ENCODE measurements at regions not wholly inside any gene's neighbourhood (a gene's known extent, or its start where the extent isn't known, plus 50 kb on each side); places are given as distances from the start of the nearest gene placed in this dataset.

DNA sequence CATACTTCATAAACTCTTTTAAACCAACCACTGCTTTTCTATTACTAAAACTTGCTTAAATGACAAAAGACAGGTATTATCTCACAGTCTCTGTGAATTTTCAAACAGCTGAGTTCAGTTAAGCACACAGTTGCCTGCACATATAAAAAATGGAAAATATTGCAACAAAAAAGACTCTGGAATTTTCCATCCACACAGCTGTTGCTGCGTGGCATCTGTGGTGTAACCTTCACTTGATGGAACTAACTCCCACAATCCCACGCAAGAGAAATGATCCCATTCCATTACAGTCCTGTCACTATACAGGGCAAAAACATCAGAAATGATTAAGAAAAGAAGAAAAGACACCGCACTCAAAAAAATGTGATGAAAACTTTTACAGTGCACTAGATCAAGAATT is 149.8 kb upstream of the TBL1X start:
- Histone ChIP-seq H3K9me2 (ENCODE audit: insufficient read depth, low read length) (no peaks in the 10 kb centered on the region), H3K27me3 (ENCODE audit: insufficient read depth, low read depth, low read length) (no peaks in the 10 kb centered on the region), H3K36me3 (ENCODE audit: insufficient read depth, low read length) (no peaks in the 10 kb centered on the region), H4K20me1 (ENCODE audit: insufficient read depth) (no peaks in the 10 kb centered on the region), H3K9me3 (ENCODE audit: low read length) (no peaks in the 10 kb centered on the region), H3K4me3 (ENCODE audit: low read length) (no peak overlapping the region), H3F3A (ENCODE audit: insufficient read depth, low read length, poor library complexity, severe bottlenecking) (no peaks in the 10 kb centered on the region), H3K79me2 (replicated peaks; ENCODE audit: insufficient read depth, low read length) (no peaks in the 10 kb centered on the region), H3K4me2 (ENCODE audit: low read length) (no peak overlapping the region), H3K9ac (ENCODE audit: low read length) (no peak overlapping the region), H2AFZ (ENCODE audit: low read depth, low read length) (no peak overlapping the region), H3K27ac (ENCODE audit: low read length) (no peak overlapping the region)
- TF ChIP-seq MXI1 (conservative IDR thresholded peaks at IDR 0.05; ENCODE audit: poor library complexity, severe bottlenecking): no peak
- no peak for TF ChIP-seq POLR2AphosphoS5 (IDR thresholded peaks at IDR 0.05)
- TF ChIP-seq, protein P1, sequence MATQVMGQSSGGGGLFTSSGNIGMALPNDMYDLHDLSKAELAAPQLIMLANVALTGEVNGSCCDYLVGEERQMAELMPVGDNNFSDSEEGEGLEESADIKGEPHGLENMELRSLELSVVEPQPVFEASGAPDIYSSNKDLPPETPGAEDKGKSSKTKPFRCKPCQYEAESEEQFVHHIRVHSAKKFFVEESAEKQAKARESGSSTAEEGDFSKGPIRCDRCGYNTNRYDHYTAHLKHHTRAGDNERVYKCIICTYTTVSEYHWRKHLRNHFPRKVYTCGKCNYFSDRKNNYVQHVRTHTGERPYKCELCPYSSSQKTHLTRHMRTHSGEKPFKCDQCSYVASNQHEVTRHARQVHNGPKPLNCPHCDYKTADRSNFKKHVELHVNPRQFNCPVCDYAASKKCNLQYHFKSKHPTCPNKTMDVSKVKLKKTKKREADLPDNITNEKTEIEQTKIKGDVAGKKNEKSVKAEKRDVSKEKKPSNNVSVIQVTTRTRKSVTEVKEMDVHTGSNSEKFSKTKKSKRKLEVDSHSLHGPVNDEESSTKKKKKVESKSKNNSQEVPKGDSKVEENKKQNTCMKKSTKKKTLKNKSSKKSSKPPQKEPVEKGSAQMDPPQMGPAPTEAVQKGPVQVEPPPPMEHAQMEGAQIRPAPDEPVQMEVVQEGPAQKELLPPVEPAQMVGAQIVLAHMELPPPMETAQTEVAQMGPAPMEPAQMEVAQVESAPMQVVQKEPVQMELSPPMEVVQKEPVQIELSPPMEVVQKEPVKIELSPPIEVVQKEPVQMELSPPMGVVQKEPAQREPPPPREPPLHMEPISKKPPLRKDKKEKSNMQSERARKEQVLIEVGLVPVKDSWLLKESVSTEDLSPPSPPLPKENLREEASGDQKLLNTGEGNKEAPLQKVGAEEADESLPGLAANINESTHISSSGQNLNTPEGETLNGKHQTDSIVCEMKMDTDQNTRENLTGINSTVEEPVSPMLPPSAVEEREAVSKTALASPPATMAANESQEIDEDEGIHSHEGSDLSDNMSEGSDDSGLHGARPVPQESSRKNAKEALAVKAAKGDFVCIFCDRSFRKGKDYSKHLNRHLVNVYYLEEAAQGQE (IDR thresholded peaks at IDR 0.05; ENCODE audit: borderline replicate concordance): no peak
- TF ChIP-seq SMC3 (conservative IDR thresholded peaks at IDR 0.05; ENCODE audit: poor library complexity): no peak
- no peak for TF ChIP-seq RAD21 (conservative IDR thresholded peaks at IDR 0.05)

GRCh38 chrX:9316096-9316495 is 148.8 kb upstream of the TBL1X start:
- Histone ChIP-seq H4K20me1 (ENCODE audit: insufficient read depth) (no peaks in the 10 kb centered on the region), H3K27me3 (ENCODE audit: insufficient read depth, low read depth, low read length) (no peaks in the 10 kb centered on the region), H2AFZ (ENCODE audit: low read depth, low read length) (no peak overlapping the region), H3K79me2 (replicated peaks; ENCODE audit: insufficient read depth, low read length) (no peaks in the 10 kb centered on the region), H3K9me3 (ENCODE audit: low read length) (no peaks in the 10 kb centered on the region), H3K36me3 (ENCODE audit: insufficient read depth, low read length) (no peaks in the 10 kb centered on the region), H3K4me3 (ENCODE audit: low read length) (no peak overlapping the region), H3K9me2 (ENCODE audit: insufficient read depth, low read length) (no peaks in the 10 kb centered on the region), H3F3A (ENCODE audit: insufficient read depth, low read length, poor library complexity, severe bottlenecking) (no peaks in the 10 kb centered on the region), H3K4me2 (ENCODE audit: low read length) (no peak overlapping the region), H3K27ac (ENCODE audit: low read length) (no peak overlapping the region), H3K9ac (ENCODE audit: low read length) (no peak overlapping the region)
- TF ChIP-seq, protein P2, sequence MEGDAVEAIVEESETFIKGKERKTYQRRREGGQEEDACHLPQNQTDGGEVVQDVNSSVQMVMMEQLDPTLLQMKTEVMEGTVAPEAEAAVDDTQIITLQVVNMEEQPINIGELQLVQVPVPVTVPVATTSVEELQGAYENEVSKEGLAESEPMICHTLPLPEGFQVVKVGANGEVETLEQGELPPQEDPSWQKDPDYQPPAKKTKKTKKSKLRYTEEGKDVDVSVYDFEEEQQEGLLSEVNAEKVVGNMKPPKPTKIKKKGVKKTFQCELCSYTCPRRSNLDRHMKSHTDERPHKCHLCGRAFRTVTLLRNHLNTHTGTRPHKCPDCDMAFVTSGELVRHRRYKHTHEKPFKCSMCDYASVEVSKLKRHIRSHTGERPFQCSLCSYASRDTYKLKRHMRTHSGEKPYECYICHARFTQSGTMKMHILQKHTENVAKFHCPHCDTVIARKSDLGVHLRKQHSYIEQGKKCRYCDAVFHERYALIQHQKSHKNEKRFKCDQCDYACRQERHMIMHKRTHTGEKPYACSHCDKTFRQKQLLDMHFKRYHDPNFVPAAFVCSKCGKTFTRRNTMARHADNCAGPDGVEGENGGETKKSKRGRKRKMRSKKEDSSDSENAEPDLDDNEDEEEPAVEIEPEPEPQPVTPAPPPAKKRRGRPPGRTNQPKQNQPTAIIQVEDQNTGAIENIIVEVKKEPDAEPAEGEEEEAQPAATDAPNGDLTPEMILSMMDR (IDR thresholded peaks at IDR 0.05; ENCODE audit: poor library complexity, severe bottlenecking): no peak
- TF ChIP-seq EZH2 (IDR thresholded peaks at IDR 0.05; ENCODE audit: borderline replicate concordance, insufficient read depth, low read length, poor library complexity, severe bottlenecking): no peak
- TF ChIP-seq MXI1 (conservative IDR thresholded peaks at IDR 0.05; ENCODE audit: poor library complexity, severe bottlenecking): no peak
- TF ChIP-seq EP300 (conservative IDR thresholded peaks at IDR 0.05; ENCODE audit: poor library complexity, severe bottlenecking): no peak
- TF ChIP-seq RAD21 (conservative IDR thresholded peaks at IDR 0.05): no peak
- no peak for TF ChIP-seq TAF1 (IDR thresholded peaks at IDR 0.05; ENCODE audit: low read depth)
- TF ChIP-seq, protein P1 (IDR thresholded peaks at IDR 0.05; ENCODE audit: borderline replicate concordance): no peak
- no peak for TF ChIP-seq POLR2AphosphoS5 (IDR thresholded peaks at IDR 0.05)
- no peak for TF ChIP-seq SMC3 (conservative IDR thresholded peaks at IDR 0.05; ENCODE audit: poor library complexity)
